ENCODE measurements at regions not wholly inside any gene's neighbourhood (a gene's known extent, or its start where the extent isn't known, plus 50 kb on each side); places are given as distances from the start of the nearest gene placed in this dataset.

DNA sequence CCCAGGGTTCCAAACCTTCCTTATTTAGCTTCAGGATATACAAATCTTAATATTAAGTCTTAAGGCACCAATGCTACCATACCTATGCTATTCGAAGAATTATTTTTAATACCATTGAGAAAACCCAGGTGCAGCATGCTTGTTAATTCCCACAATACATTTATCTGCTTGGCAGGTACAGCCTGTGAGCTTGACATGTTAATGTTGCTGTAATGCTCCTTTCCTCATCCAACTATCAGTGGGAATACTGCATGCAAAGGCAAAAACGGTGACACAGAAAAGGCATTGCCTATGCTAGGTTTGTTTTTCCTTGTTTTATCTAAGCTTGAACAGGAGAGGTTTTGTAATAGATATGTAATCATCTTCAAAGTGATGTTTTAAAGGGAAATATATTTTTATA, 135.7 kb upstream of the COX7C start:
- in situ Hi-C loops (cut with MboI): no loop called here
- Histone ChIP-seq H3K27ac (ENCODE audit: control insufficient read depth, insufficient read depth) (no peak overlapping the region), H2AFZ (ENCODE audit: control insufficient read depth, low read depth, low read length) (no peak overlapping the region), H3K4me1 (ENCODE audit: control insufficient read depth, insufficient read depth, low read length) (no peaks in the 10 kb centered on the region), H3K27me3 (replicated peaks in 1 of 2; ENCODE audit: control insufficient read depth in 2 of 2, insufficient read depth in 2 of 2, low read length in 1 of 2) (no peaks in the 10 kb centered on the region), H3K4me2 (ENCODE audit: control insufficient read depth, insufficient read depth) (no peak overlapping the region), H3K36me3 (ENCODE audit: control insufficient read depth in 2 of 2, insufficient read depth in 2 of 2, low read length in 1 of 2) (no peaks in the 10 kb centered on the region), H3K4me3 (no peak overlapping the region), H3K9ac (ENCODE audit: control insufficient read depth, insufficient read depth, low read length) (no peak overlapping the region), H4K20me1 (ENCODE audit: control insufficient read depth, insufficient read depth) (no peaks in the 10 kb centered on the region), H3K79me2 (ENCODE audit: control insufficient read depth, insufficient read depth, low read length) (no peaks in the 10 kb centered on the region), H3K9me3 (replicated peaks; ENCODE audit: control insufficient read depth, insufficient read depth, low read length) (no peaks in the 10 kb centered on the region)
- ChIA-PET POLR2A (no interaction called here), CTCF (no interaction called here), SMC1A (ENCODE audit: uncharacterized antibody, unreplicated experiment) (interaction anchor here (0.9 kb wide), 1 partner anchor 65 kb away, joined by 4 read pairs; no protein-coding TSS in a partner anchor), RAD21 (ENCODE audit: unreplicated experiment) (no interaction called here)
- ATAC-seq (no peak), FAIRE-seq (no peak), DNase-seq (ENCODE audit: low read depth, low spot score) (no peak)
- no peak for TF ChIP-seq MYB (IDR thresholded peaks at IDR 0.05; ENCODE audit: borderline replicate concordance, low read depth, low read length)
- TF ChIP-seq ZNF592 (IDR thresholded peaks at IDR 0.05): no peak
- no peak for TF ChIP-seq CBFB (IDR thresholded peaks at IDR 0.05; ENCODE audit: low read depth)
- no peak for TF ChIP-seq MEF2A (IDR thresholded peaks at IDR 0.05; ENCODE audit: insufficient read depth, low read depth, low read length)
- TF ChIP-seq IKZF1 (conservative IDR thresholded peaks at IDR 0.05): no peak
- no peak for TF ChIP-seq JUNB (IDR thresholded peaks at IDR 0.05)
- TF ChIP-seq SIX5 (IDR thresholded peaks at IDR 0.05; ENCODE audit: low read depth, low read length, severe bottlenecking): no peak
- TF ChIP-seq, protein P1, sequence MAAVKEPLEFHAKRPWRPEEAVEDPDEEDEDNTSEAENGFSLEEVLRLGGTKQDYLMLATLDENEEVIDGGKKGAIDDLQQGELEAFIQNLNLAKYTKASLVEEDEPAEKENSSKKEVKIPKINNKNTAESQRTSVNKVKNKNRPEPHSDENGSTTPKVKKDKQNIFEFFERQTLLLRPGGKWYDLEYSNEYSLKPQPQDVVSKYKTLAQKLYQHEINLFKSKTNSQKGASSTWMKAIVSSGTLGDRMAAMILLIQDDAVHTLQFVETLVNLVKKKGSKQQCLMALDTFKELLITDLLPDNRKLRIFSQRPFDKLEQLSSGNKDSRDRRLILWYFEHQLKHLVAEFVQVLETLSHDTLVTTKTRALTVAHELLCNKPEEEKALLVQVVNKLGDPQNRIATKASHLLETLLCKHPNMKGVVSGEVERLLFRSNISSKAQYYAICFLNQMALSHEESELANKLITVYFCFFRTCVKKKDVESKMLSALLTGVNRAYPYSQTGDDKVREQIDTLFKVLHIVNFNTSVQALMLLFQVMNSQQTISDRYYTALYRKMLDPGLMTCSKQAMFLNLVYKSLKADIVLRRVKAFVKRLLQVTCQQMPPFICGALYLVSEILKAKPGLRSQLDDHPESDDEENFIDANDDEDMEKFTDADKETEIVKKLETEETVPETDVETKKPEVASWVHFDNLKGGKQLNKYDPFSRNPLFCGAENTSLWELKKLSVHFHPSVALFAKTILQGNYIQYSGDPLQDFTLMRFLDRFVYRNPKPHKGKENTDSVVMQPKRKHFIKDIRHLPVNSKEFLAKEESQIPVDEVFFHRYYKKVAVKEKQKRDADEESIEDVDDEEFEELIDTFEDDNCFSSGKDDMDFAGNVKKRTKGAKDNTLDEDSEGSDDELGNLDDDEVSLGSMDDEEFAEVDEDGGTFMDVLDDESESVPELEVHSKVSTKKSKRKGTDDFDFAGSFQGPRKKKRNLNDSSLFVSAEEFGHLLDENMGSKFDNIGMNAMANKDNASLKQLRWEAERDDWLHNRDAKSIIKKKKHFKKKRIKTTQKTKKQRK (IDR thresholded peaks at IDR 0.05; ENCODE audit: low read depth, low read length): no peak
- TF ChIP-seq TAF1 (IDR thresholded peaks at IDR 0.05; ENCODE audit: borderline replicate concordance, low read depth, low read length): no peak
- no peak for TF ChIP-seq SMAD1 (IDR thresholded peaks at IDR 0.05; ENCODE audit: low read depth, partially characterized antibody)
- intact Hi-C loops (cut with micrococcal nuclease; ENCODE audit: unreplicated experiment): no loop called here
- WGBS (ENCODE audit: insufficient coverage, insufficient replicate concordance, low lambda C conversion rate, missing lambda C conversion rate): 10% methylated on average over 2 of the region's 2 CpGs
- no TSS peak for BruUV-seq (replicated peaks)
